Activated CD4-positive, alpha-beta T cell treated with anti-CD3 and anti-CD28 coated beads for 24 hours (primary cell): ENCODE measurements at regions not wholly inside any gene's neighbourhood (a gene's known extent, or its start where the extent isn't known, plus 50 kb on each side); places are given as distances from the start of the nearest gene placed in this dataset.
A peak's percentile ranks its signal among the peaks of the same experiment; 100 is the strongest.
"Not testable (repeated sequence)": the region's sequence is repeated elsewhere in the genome, so short reads cannot be mapped to it uniquely, and the experiment has no call there.

Experiments used
- DNase-seq, 2 donors: peaks; one replicate each; pipeline ENCODE4 v3.0.0-alpha.2; 2020; ENCODE audit warnings: low read depth in 2 of 2

DNA sequence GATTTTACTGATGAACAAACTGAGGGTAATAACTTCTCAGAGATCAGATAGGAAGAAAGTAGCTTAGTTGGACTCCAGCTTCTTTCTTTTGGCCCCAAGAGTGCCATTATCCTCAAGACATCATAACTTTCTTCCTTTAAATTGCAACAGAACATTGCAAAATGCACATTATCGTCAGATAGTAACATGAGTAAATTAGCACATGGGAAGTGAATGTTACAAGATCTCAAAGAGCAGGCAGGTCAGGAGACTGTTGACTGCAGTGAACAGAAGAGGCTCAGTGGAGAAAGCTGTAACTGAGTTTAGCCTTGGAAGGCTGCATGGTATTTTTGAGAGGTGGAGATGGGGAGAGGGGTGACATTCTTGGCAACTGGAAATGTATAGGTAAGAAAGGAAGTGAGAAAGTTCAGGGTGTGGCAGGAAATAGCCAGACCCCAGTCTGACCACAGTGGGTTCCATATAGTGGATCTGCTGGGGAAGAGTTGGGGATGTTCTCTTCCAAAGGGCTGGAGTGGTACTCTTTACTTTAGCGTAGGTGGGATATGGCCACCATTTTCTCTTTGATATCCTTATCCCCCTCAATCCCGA lies 307.7 kb downstream of the RPLP1 start:
- no peak for DNase-seq

DNA sequence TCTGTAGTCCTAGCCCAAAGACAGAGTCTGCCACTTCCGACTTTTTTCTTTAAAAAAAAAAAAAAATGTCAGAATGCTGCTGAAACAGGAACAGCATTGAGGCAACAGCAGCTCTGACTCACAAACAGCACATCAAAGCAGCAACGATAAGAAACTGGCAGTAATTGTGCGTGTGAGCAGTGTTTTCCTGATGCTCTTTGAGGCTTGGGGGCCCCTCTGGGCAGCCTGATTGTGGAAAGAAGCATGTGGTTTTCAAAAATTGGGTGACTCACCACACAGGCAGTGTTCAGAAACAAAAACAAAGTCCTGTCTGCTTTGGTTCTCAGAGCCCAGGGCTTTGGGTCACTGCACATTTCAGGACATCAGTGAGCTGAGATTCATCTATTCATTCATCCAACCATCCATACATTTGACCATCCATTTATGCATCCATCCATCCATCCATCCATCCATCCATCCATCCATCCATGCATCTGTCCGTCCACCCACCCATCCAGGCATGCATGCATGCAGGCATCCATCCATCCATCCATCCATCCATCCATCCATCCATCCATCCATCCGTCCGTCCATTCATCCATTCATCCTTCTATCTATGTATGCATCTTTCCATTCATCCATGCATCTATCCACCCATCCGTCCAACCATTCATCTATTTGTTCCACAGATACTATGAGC lies 308.4 kb downstream of the RPLP1 start:
- peak; percentile 60 to 70 for DNase-seq

DNA sequence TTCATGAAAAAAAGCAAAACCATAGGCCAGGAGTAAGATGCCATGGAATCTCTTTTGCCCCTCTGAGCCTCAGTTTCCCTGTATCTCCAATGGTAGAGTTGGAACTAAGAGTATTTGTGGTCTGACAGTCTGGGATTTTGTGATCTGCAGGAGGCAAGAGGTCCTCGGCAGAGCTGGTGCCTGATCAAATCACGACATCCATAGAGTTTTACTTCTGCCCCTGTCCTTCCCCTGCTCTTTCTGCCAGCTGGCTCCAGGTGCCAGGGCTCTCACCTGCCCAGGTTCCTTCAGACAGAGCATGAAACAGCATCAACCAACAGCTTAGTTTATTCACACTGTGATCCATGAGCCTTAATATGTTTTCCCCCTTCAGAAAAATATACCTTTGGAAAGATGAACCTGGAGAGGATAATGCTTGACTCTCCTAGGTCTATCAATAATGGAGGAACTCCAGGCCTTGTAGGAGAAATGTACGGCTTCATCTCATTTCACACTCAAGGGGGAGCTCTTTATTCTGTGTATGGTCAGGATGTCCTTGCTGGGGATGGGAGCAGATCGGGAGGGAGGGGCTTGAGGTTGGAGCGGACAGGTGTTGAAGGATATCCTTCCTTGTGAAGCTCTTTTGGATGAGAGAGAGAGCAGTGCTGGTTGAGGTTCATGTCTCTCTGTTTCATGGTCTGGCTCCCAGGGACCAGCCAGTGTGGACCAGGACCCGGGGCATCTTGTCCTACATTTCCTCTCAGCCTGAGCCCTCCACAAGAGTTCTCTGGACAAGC lies 309.9 kb downstream of the RPLP1 start:
- DNase-seq = no peak

DNA sequence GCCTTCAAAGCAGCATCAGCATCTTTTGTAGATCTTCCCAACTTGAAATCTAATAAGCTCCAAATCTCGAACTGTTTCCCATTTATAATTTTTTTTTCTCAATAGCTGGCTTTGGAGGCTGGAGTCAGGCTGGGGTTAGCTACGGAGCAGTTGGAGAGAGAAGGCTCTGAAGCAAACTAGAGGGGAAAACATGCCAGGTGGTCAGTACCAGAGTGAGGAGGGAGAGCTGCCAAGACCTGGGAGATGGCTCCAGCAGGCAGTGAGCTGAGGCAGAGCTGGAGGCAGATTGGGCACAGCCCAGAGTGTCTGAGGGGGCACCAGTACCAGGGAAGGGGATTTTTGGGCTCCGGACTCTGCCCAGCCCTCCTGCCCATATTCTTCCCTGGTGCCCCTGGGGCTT lies 311.2 kb downstream of the RPLP1 start:
- no peak for DNase-seq

DNA sequence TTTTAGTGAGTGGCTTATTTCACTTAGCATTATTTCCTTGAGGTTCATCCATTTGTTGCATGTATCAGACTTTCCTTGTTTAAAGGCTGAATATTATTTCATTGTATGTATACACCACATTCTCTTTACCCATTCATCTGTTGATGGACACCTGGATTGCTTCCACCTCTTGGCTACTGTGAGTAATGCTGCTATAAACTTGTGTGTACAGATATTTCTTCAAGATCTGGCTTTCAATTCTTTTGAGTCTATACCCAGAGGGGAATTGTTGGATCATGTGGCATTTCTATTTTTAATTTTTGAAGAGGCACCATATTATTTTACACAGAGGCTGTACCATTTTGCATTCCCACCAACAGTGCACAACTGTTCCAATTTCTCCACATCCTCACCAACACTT lies 313.5 kb downstream of the RPLP1 start:
- DNase-seq = no peak

DNA sequence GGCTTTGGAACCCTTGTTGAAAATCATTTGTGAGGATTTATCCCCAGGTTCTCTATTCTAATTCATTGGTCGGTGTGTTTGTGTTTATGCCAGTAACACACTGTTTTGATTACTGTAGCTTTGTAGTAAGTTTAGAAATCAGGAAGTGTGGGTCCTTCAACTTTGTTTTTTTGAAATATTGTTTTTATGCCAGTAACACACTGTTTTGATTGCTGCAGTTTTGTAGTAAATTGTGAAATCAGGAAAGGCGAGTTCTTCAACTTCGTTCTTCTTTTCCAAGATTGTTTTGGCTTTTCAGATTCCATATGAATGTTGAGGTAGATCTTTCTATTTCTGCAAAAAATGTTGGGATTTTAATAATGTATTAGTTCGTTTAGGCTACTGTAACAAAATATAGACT lies 314.6 kb downstream of the RPLP1 start:
- DNase-seq = no peak

DNA sequence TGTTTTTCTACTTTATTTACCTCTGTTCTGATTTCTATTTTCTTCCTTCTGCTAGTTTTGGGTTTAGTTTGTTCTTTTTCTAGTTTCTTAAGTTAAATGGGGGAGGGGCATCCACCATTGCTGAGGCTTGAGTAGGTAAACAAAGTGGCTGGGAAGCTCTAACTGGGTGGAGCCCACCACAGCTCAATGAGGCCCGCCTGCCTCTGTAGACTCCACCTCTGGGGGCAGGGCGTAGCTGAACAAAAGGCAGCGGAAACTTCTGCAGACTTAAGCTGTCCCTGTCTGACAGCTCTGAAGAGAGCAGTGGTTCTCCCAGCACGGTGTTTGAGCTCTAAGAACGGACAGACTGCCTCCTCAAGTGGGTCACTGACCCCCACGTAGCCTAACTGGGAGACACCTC lies 316.7 kb downstream of the RPLP1 start:
- not testable (repeated sequence) for DNase-seq

DNA sequence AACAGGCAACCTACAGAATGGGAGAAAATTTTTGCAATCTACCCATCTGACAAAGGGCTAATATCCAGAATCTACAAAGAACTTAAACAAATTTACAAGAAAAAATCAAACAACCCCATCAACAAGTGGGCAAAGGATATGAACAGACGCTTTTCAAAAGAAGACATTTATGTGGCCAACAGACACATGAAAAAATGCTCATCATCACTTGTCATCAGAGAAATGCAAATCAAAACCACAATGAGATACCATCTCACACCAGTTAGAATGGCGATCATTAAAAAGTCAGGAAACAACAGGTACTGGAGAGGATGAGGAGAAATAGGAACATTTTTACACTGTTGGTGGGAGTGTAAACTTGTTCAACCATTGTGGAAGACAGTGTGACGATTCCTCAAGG lies 321.6 kb downstream of the RPLP1 start:
- not testable (repeated sequence) for DNase-seq

DNA sequence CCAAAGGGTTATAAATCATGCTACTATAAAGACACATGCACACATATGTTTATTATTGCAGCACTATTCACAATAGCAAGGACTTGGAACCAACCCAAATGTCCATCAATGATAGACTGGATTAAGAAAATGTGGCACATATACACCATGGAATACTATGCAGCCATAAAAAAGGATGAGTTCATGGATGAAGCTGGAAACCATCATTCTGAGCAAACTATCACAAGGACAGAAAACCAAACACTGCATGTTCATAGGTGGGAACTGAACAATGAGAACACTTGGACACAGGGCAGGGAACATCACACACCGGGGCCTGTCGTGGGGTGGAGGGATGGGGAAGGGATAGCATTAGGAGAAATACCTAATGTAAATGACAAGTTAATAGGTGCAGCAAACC lies 322.1 kb downstream of the RPLP1 start:
- not testable (repeated sequence) for DNase-seq

DNA sequence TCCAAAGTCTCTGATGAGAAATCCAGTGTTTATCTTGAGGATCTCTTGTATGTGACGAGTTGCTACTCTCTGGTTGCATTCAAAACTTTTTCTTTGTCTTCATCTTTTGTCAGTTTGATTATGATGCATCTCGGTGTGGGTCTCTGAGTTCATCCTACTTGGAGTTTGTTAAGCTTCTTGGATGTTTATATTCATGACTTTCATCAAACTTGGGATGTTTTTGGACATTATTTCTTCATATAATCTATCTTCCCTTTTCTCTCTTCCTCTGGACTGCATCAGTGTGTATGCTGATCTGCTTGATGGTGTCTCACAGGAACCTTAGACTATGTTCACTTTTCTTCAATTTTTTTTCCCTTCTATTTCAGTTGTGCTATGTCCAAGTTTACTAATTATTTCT lies 320.4 kb downstream of the TLE3 start:
- DNase-seq = no peak

DNA sequence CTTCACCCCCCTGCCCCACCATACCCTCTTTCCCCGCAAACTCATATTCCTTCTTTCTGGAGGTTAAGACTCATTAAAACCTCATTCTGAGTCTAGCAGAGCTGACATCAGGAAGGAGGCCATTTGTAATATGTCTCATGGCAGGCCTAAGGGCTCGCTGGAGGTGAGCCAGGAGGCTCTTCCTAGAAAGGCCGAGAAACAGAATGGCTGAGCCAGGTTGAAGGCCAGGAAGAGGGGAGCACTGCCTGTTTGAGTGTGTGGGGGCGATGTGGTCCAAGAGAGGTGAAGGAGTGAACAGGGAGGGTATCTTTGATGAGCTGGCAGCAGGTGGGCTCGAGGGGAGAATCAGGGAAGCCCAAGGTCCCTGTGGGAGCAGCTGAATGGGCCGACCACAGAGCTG lies 317.3 kb downstream of the TLE3 start:
- DNase-seq = no peak

DNA sequence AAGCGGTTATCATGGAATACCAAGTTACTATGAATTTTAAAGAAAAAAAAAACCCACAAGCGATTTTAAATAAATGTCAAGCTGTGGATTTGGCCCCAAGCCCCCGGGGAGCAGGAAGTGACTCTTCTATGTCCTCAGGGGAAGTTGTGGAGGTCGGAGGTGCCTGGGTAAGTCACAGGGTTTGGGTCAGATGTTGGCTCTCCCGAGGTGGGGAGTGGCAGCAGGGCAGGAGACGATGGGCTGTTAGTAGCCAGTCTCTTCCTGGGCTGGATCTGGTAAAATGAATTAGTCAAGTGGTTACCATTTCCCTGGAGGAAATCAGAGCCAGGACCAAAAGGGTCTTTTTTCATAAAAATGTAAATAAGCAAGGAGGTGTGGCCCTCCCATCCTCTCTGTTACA lies 316.7 kb downstream of the TLE3 start:
- DNase-seq = no peak

DNA sequence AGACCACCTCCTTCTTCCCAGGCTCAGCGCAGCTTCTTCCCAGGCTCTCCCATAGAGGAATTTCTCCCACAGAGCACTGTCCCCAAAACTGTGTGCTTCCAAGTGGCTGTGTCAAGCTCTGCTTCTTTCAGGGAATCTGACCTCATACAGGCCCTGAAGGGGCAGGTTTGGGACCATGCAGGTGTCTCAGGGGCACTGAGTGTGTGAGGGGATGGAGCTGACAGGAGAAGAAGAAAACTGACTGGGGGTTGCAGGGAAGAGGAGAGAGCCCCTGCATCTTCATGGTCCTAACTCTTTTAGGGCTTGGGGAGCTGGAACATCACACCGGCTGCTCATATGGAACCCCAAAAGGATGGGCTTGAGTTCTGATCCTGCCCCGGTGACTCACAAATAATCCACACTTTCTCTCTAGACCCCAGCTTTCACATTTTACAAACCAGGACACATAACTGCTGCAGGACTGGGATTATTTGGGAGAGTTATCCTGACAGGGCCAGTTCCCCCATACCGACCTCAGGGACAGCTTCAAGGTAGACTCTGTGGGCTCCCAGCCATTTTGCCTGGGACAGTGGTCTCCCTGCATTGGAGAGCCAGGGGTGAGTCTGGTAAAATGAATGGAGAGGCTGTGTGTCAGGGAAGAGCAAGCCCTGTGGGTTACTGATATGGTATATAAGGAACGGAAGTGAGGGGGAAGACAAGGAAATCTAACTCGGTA lies 316.1 kb downstream of the TLE3 start:
- DNase-seq = no peak

DNA sequence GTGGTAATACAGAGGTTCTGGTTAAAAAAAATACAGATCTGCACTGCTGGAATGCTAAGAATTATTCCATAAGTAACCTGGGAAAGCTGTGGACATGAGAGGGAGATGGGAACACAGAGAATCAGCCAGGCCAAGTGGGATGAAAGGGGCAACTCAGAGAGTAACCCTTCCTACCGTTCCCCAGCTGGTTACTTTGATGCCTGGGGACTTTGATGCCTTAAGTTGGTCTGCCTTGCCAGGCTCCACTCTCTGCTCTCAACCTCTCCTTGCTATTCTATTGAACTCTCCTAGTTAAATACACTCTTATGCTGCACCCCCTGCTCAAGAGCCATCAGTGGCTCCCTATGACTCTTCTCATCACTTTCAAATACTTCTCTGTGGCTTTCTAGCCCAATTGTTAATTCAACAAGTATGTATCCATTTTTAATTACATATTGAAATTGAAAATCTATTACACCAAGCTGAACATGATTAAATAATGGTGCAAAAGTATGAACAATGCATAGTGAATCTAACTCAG lies 315.5 kb downstream of the TLE3 start:
- DNase-seq = no peak

DNA sequence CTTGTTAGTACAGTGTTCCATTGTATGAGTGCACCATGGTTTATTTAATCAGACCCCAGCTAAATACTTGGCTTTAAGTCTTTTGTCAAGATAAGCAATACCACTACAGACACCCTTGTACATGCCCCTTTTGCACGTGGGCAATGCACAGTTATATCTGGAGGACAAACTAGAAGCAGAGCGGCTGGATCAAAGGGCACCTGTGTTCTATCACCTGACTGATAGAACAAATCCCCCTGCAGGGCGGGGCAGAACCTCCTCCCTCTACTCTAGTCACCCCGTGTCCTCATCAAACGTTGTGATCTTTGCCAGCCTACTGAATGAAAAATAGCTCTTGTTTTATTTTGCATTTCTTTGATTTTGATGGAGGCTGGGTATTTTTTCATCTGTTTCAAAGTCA lies 314.9 kb downstream of the TLE3 start:
- no peak for DNase-seq

DNA sequence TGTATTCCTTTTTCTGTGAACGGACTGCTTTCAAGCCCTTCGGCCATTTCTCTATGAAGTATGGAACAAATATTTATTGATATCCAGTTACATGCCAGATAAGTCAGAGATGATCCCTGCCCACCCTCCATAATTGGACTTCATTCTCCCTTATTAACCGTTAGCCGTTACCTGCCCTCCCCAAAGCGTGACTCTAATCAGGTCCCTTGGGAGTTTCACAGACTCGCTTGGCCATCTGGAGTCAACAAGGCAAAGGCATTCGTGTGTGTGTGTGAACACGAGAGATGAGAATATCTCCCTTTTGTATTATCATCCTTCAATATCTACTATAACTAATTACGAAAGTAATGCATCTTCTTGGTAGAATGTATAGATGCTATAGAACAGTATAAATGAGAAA lies 314.5 kb downstream of the TLE3 start:
- no peak for DNase-seq

DNA sequence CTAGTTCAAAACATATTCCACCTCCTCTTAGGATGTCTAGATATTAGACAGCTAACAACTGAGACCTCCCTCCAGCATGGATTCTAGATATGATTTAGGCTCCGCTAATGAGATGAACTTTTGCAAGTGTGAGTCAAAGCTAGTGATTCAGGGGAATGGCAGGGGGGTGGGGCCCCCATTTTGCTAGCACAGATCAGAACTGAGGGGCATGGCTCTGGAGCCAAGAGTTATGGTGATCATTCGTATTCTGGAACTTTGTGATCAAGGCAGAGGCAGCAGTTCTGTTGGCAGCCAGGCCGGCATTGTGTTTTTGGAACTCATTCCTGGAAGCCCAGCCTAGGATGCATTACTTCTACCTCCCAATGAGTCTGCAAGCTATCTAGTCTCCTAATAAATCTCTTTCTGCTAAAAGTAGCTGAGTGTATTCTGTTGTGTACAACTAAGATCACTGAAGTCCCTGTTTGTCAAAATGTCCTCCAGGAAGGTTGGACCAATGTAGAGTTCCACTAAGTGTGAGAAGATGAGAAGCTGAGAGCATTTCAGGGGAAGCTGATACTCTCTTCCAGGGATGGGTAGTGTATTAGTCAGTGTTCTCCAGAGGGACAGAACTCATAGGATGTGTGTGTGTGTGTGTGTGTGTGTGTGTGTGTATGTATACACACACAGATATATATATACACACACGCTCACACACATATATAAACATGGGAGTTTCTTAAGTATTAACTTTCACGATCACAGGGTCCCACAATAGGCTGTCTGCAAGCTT lies 312.7 kb downstream of the TLE3 start:
- DNase-seq = no peak

DNA sequence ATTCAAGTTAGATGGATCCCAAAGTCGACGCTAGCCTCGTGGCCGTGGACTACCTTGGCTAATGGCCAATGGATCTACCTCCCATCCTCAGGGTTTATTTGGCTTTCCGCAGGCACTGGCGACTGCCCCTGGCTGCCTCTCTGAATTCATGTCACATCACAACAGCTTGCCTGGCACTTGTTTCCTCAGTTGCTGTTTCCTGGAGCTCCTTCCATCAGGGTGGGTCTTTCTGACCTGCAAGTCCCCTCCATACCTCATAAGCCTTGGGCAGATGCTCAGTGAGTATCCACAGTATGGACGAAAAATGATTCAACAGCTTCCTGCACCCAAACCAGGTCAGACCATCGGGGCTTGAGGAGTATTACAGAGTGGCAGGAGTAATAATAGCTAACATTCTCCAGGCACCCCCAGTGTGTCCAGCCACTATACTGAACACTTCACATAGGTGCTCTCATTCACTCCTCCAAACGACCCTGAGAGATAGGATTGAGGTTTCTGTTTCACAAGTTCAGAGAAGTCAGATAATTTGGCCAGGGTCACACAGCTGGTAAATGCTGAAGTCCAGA lies 311.5 kb downstream of the TLE3 start:
- no peak for DNase-seq

DNA sequence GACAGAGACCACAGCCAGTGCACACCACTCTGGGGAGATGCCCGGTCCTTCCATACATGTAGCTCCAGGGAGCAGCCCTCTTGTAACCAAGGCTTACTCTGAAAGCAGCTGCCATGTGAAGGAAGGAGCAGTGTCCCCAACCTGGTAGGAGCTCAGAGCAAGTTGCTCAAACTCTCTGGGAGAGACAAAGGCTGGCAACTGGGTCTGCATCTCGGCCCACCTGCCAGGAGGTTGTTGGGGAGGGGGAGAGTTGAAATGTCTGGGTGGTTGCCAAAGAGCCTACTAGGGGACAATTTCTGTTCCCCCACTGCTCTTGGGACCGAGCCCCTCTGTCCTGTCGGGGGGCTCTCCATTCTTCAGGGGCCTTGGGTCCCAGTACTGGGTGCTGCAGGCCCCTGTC lies 309.9 kb downstream of the TLE3 start:
- no peak for DNase-seq

DNA sequence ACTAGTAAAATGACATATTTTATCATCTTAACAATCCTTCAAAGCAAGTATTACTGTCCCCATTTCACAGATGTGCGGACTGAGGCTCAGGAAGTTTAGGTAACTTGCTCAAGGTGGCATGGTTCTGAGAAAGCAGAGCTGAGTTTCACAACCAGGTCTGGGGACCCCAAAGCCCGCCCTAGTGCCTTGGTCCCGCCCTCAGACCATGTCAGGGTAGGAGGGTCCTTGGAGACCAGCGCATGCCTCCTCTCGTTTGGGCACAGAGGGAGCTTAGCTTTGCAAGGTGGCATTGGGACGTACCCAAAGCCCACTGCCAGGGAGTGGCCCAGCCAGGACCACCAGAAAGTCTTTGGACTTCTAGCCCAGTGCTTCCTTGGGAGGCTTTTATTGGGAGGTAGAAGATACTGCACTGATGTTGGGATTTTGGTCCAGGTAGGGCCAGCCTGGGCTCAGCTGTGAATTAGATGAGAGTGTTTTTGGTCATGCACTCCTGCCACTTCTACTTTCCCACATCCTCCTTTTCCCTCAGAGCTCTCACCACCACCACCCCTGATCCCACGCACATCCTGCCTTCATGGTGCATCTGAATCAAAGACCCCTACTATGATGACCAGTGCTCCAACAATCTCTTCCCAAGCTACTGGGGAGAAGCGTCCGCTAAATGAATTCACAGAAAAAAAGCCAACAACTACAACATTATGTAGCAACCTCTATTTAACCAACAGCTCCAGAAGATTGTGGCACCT lies 307.9 kb downstream of the TLE3 start:
- no peak for DNase-seq

DNA sequence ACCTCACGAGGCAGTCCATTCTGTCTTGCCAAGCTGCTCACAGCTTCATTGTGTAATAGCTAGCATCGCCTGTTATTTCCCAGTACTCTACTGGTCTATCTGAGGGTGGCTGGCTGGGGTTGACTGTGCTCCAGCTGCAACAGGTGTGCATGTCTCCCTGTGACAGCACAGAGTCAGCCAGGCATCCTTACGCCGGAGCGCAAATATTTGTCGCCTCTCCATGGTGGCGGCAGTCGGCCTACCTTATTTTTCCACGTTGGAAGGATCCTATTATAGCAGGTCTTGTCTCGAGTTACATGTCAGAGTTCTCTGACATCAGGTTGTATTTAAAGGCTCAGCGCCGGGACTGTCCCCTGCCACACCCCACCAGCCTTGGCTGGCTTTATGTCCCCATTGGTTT lies 307.1 kb downstream of the TLE3 start:
- DNase-seq = no peak
